Left ventricle myocardium inferior (tissue), 1 donor: ENCODE measurements at regions not wholly inside any gene's neighbourhood (a gene's known extent, or its start where the extent isn't known, plus 50 kb on each side); places are given as distances from the start of the nearest gene placed in this dataset.

Experiments used
- DNase-seq: peaks from one replicate; pipeline ENCODE4 v3.0.0-alpha.2; 2020
- H3K27ac ChIP-seq: fragments of 200-600 bp; replicated peaks from 2 replicates; pipeline ENCODE4 v1.8.0; 2021
- H3K27me3 ChIP-seq: fragments of 200-600 bp; 2 replicates; pipeline ENCODE4 v1.8.0; 2021; ENCODE audit warnings: low read depth
- H3K36me3 ChIP-seq: fragments of 200-600 bp; 2 replicates; pipeline ENCODE4 v1.8.0; 2021
- H3K4me1 ChIP-seq: fragments of 200-600 bp; 2 replicates; pipeline ENCODE4 v1.8.0; 2021
- H3K4me3 ChIP-seq: fragments of 200-600 bp; 2 replicates; pipeline ENCODE4 v1.8.0; 2021; ENCODE audit warnings: mild to moderate bottlenecking, moderate library complexity
- H3K9me3 ChIP-seq: fragments of 200-600 bp; replicated peaks from 2 replicates; pipeline ENCODE4 v1.8.0; 2021
- CTCF ChIP-seq: fragments of 200-600 bp; IDR thresholded peaks from 2 replicates; pipeline ENCODE4 v1.8.0; 2021; ENCODE audit warnings: antibody characterized with exemption, mild to moderate bottlenecking, borderline replicate concordance
- intact Hi-C: fragments of 100-400 bp; cut with micrococcal nuclease; formaldehyde crosslinking; loops from one replicate; pipeline ENCODE4 v1.11.0; 2022
- donor health status: DM: no; HTN: yes; CAD: no; lungs with severe emphysema.

- no peak for TF ChIP-seq CTCF
- Histone ChIP-seq H3K4me1 (peaks cover 61% of the 10 kb centered on the region), H3K4me3 (no peak overlapping the region), H3K9me3 (no peaks in the 10 kb centered on the region), H3K27me3 (no peaks in the 10 kb centered on the region), H3K27ac (peak overlapping the region; percentile 100), H3K36me3 (no peaks in the 10 kb centered on the region)
- intact Hi-C loops, result no loop called here
- DNase-seq, result no peak
These were observed 62.6 kb upstream of the WNT7B start for GRCh38 chr22:46039535-46039934.

GRCh38 chr22:46040471-46041465 lies 63.8 kb upstream of the WNT7B start:
- H3K27ac ChIP-seq, result peak overlapping the region; percentile 100
- H3K4me3 ChIP-seq, result no peak overlapping the region
- peak; percentile 10 for DNase-seq
- H3K36me3 ChIP-seq, result no peaks in the 10 kb centered on the region
- peaks cover 62% of the 10 kb centered on the region for H3K4me1 ChIP-seq
- H3K27me3 ChIP-seq, result no peaks in the 10 kb centered on the region
- no peaks in the 10 kb centered on the region for H3K9me3 ChIP-seq
- intact Hi-C loops, result no loop called here
- no peak for TF ChIP-seq CTCF

GRCh38 chr22:46041642-46042041 lies 64.7 kb upstream of the WNT7B start:
- no peaks in the 10 kb centered on the region for H3K27me3 ChIP-seq
- H3K27ac ChIP-seq, result peak overlapping the region; percentile 100
- no peaks in the 10 kb centered on the region for H3K36me3 ChIP-seq
- no peak for DNase-seq
- intact Hi-C loops, result no loop called here
- H3K4me3 ChIP-seq, result no peak overlapping the region
- peaks cover 64% of the 10 kb centered on the region for H3K4me1 ChIP-seq
- no peak for TF ChIP-seq CTCF
- H3K9me3 ChIP-seq, result no peaks in the 10 kb centered on the region

GRCh38 chr22:46042786-46043185 lies 65.8 kb upstream of the WNT7B start:
- H3K4me3 ChIP-seq, result peak overlapping the region; percentile 70
- DNase-seq, result peak; percentile 10

GRCh38 chr22:46043339-46043738 lies 66.4 kb upstream of the WNT7B start:
- Histone ChIP-seq H3K9me3 (no peaks in the 10 kb centered on the region), H3K36me3 (no peaks in the 10 kb centered on the region), H3K4me1 (peaks cover 73% of the 10 kb centered on the region), H3K4me3 (peak overlapping the region; percentile 70), H3K27ac (peak overlapping the region; percentile 100), H3K27me3 (no peaks in the 10 kb centered on the region)
- TF ChIP-seq CTCF, result no peak
- DNase-seq, result no peak
- intact Hi-C loops, result no loop called here

More at GRCh38 chr22:46042786-46043185, 65.8 kb upstream of the WNT7B start:
- intact Hi-C loops, result no loop called here
- Histone ChIP-seq H3K27ac (peak overlapping the region; percentile 100), H3K27me3 (no peaks in the 10 kb centered on the region), H3K9me3 (no peaks in the 10 kb centered on the region), H3K36me3 (no peaks in the 10 kb centered on the region), H3K4me1 (peaks cover 67% of the 10 kb centered on the region)
- TF ChIP-seq CTCF, result no peak
